Heart left ventricle (tissue), 13 donors: ENCODE measurements at regions not wholly inside any gene's neighbourhood (a gene's known extent, or its start where the extent isn't known, plus 50 kb on each side); places are given as distances from the start of the nearest gene placed in this dataset.
"Not testable (repeated sequence)": the region's sequence is repeated elsewhere in the genome, so short reads cannot be mapped to it uniquely, and the experiment has no call there.

Experiments used
- POLR2A ChIP-seq, 2 donors: fragments of 450-650 bp; IDR thresholded peaks; one replicate each; pipeline ENCODE4 v1.6.1; 2017; ENCODE audit warnings: antibody characterized with exemption in 2 of 2, mild to moderate bottlenecking in 2 of 2, moderate library complexity in 2 of 2
- TF ChIP-seq, protein P1 (sequence below), 12 donors: fragments of 200-600 bp; sonication (generic) in 4 of 12; IDR thresholded peaks; one replicate each; pipeline versions ENCODE4 v1.5.0 to v1.8.0; 2018 to 2022; ENCODE audit warnings: antibody characterized with exemption in 12 of 12, mild to moderate bottlenecking in 5 of 12
- donor health status: ischemic (EF 13 %, LVEDD 7.1; RV severe dilation, severe dysfunction).
- donor health status: DM: no; HTN: yes; CAD: no.
- donor health status: DM: no; HTN: no; CAD: no.
- donor health status: ischemic (EF 25% LVEDD 6.9; RV normal size, moderate dysfunction).
- donor health status: ischemic (EF 25% LVEDD 5.7; RV mildly dilated, moderate dysfunction).
- donor health status: ischemic (EF 35%, LVEDD 5.7; RV mildly dilated, moderate dysfunction).
- donor health status: nonischemic (EF 11% LVEDD 7.7; RV severe dilation, severe dysfunction).
- donor health status: DM: yes; HTN: yes; CAD: no.
- donor health status: PGD.
- donor health status: ischemic (EF 29% LVEDD 5.4; RV normal size, mild dysfunction).
- donor health status: nonischemic (EF 23%, LVEDD 6.1; RV moderate dilation, normal function).

DNA sequence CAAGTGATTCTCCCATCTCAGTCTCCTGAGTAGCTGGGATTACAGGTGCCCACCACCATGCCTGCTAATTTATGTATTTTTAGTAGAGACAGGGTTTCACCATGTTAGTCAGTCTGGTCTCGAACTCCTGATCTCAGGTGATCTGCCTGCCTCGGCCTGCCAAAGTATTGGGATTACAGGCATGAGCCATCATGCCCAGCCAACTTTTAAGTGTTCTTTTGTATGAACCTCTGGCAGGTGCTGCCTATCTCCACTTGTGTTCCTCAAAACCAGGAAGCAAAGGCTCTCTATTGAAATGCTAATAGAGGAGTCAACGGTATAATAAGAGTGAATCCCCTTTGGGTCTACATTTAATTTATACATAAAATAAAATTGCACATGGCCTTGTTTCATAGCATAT, 1212.0 kb downstream of the VRK1 start:
- TF ChIP-seq, protein P1, sequence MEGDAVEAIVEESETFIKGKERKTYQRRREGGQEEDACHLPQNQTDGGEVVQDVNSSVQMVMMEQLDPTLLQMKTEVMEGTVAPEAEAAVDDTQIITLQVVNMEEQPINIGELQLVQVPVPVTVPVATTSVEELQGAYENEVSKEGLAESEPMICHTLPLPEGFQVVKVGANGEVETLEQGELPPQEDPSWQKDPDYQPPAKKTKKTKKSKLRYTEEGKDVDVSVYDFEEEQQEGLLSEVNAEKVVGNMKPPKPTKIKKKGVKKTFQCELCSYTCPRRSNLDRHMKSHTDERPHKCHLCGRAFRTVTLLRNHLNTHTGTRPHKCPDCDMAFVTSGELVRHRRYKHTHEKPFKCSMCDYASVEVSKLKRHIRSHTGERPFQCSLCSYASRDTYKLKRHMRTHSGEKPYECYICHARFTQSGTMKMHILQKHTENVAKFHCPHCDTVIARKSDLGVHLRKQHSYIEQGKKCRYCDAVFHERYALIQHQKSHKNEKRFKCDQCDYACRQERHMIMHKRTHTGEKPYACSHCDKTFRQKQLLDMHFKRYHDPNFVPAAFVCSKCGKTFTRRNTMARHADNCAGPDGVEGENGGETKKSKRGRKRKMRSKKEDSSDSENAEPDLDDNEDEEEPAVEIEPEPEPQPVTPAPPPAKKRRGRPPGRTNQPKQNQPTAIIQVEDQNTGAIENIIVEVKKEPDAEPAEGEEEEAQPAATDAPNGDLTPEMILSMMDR (IDR thresholded peaks at IDR 0.05): not testable (repeated sequence)
- not testable (repeated sequence) for TF ChIP-seq POLR2A (IDR thresholded peaks at IDR 0.05)
